ENCODE measurements at regions not wholly inside any gene's neighbourhood (a gene's known extent, or its start where the extent isn't known, plus 50 kb on each side); places are given as distances from the start of the nearest gene placed in this dataset.

- WGBS, 2 donors = 55 to 60% methylated on average over 2 of the region's 2 CpGs
- no peaks in the 10 kb centered on the region for H3K9me3 ChIP-seq
- H3K27ac ChIP-seq = no peak overlapping the region
- DNase-seq = no peak
- H3K4me3 ChIP-seq = no peak overlapping the region
- no peaks in the 10 kb centered on the region for H3K36me3 ChIP-seq
- H3K4me1 ChIP-seq = no peaks in the 10 kb centered on the region
- intact Hi-C loops (cut with DNase I) = no loop called here
- no peaks in the 10 kb centered on the region for H3K27me3 ChIP-seq
- TF ChIP-seq POLR2A (IDR thresholded peaks at IDR 0.05) = no peak
- TF ChIP-seq, protein P1, sequence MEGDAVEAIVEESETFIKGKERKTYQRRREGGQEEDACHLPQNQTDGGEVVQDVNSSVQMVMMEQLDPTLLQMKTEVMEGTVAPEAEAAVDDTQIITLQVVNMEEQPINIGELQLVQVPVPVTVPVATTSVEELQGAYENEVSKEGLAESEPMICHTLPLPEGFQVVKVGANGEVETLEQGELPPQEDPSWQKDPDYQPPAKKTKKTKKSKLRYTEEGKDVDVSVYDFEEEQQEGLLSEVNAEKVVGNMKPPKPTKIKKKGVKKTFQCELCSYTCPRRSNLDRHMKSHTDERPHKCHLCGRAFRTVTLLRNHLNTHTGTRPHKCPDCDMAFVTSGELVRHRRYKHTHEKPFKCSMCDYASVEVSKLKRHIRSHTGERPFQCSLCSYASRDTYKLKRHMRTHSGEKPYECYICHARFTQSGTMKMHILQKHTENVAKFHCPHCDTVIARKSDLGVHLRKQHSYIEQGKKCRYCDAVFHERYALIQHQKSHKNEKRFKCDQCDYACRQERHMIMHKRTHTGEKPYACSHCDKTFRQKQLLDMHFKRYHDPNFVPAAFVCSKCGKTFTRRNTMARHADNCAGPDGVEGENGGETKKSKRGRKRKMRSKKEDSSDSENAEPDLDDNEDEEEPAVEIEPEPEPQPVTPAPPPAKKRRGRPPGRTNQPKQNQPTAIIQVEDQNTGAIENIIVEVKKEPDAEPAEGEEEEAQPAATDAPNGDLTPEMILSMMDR (IDR thresholded peaks at IDR 0.05) = no peak
Observed at GRCh38 chr4:29199025-29199424, 1521.1 kb upstream of the PCDH7 start.

GRCh38 chr4:29199485-29199884 is 1520.7 kb upstream of the PCDH7 start:
- H3K9me3 ChIP-seq = no peaks in the 10 kb centered on the region
- no peak for TF ChIP-seq POLR2A (IDR thresholded peaks at IDR 0.05)
- TF ChIP-seq, protein P1 (IDR thresholded peaks at IDR 0.05) = no peak
- 47 to 54% methylated on average over 4 of the region's 4 CpGs for WGBS, 2 donors
- no peaks in the 10 kb centered on the region for H3K36me3 ChIP-seq
- no peak for DNase-seq
- no peak overlapping the region for H3K27ac ChIP-seq
- intact Hi-C loops (cut with DNase I) = no loop called here
- no peaks in the 10 kb centered on the region for H3K27me3 ChIP-seq
- H3K4me1 ChIP-seq = no peaks in the 10 kb centered on the region
- no peak overlapping the region for H3K4me3 ChIP-seq

GRCh38 chr4:29213020-29213419 is 1507.1 kb upstream of the PCDH7 start:
- Histone ChIP-seq H3K27ac (no peak overlapping the region), H3K4me1 (no peaks in the 10 kb centered on the region), H3K4me3 (no peak overlapping the region), H3K36me3 (no peaks in the 10 kb centered on the region), H3K9me3 (no peaks in the 10 kb centered on the region), H3K27me3 (no peaks in the 10 kb centered on the region)
- 57 to 64% methylated on average over 1 of the region's 1 CpG for WGBS, 2 donors
- no peak for DNase-seq
- TF ChIP-seq, protein P1 (IDR thresholded peaks at IDR 0.05) = no peak
- intact Hi-C loops (cut with DNase I) = no loop called here

- Histone ChIP-seq H3K27me3 (no peaks in the 10 kb centered on the region), H3K27ac (no peak overlapping the region), H3K9me3 (no peaks in the 10 kb centered on the region), H3K4me3 (no peak overlapping the region), H3K36me3 (no peaks in the 10 kb centered on the region), H3K4me1 (no peaks in the 10 kb centered on the region)
- TF ChIP-seq, protein P1 (IDR thresholded peaks at IDR 0.05) = no peak
- TF ChIP-seq POLR2A (IDR thresholded peaks at IDR 0.05) = no peak
- DNase-seq = no peak
- 0 to 6% methylated on average over 1 of the region's 1 CpG for WGBS, 2 donors
- intact Hi-C loops (cut with DNase I) = no loop called here
Observed at GRCh38 chr4:29220761-29221160, 1499.4 kb upstream of the PCDH7 start.

- WGBS, 2 donors = 28 to 32% methylated on average over 2 of the region's 2 CpGs
- intact Hi-C loops (cut with DNase I) = no loop called here
Observed at GRCh38 chr4:29224911-29225310, 1495.3 kb upstream of the PCDH7 start.

More at GRCh38 chr4:29224911-29225310, 1495.3 kb upstream of the PCDH7 start:
- DNase-seq = no peak
- Histone ChIP-seq H3K27me3 (no peaks in the 10 kb centered on the region), H3K27ac (no peak overlapping the region), H3K9me3 (no peaks in the 10 kb centered on the region), H3K4me3 (no peak overlapping the region), H3K36me3 (no peaks in the 10 kb centered on the region), H3K4me1 (no peaks in the 10 kb centered on the region)
- TF ChIP-seq, protein P1 (IDR thresholded peaks at IDR 0.05) = no peak
- no peak for TF ChIP-seq POLR2A (IDR thresholded peaks at IDR 0.05)
